AG04450 (cell line): ENCODE measurements at regions not wholly inside any gene's neighbourhood (a gene's known extent, or its start where the extent isn't known, plus 50 kb on each side); places are given as distances from the start of the nearest gene placed in this dataset.

Experiments used
- CTCF ChIA-PET: fragments of 300-600, 350-600 bp; formaldehyde crosslinking; extraction: SDS; loops from one replicate; lab custom pipeline; 2022; ENCODE audit warnings: antibody characterized with exemption, inconsistent platforms; lab: Charles Lee
- POLR2A ChIA-PET: fragments of 350-600 bp; formaldehyde crosslinking; extraction: SDS; loops from one replicate; lab custom pipeline; 2021; ENCODE audit warnings: antibody characterized with exemption, inconsistent platforms; lab: Yijun Ruan, JAX
- DNase-seq: peaks from one replicate; pipeline ENCODE4 v3.0.0-alpha.2; 2011; ENCODE audit warnings: low read depth, low spot score
- H3K27ac ChIP-seq: one replicate; pipeline ENCODE4 v1.5.1; 2012; ENCODE audit warnings: low read depth, low read length, control low read depth
- H3K27me3 ChIP-seq: one replicate; pipeline ENCODE4 v1.6.0; 2012; ENCODE audit warnings: low read length; ENCODE audit not compliant: control insufficient read depth, insufficient read depth
- H3K4me3 ChIP-seq: 2 replicates; pipeline ENCODE4 v1.5.1; 2011; ENCODE audit warnings: mild to moderate bottlenecking, low read depth, low read length, control low read depth
- H3K9me3 ChIP-seq: 2 replicates; pipeline ENCODE4 v1.5.1; 2012; ENCODE audit warnings: low read length; ENCODE audit not compliant: control insufficient read depth, insufficient read depth
- CTCF ChIP-seq: IDR thresholded peaks from 2 replicates; pipeline ENCODE4 v1.5.1; 2011; ENCODE audit warnings: low read depth, low read length, control low read depth, inconsistent platforms

GRCh38 chr6:82608781-82609180 is 245.2 kb downstream of the TPBG start:
- Histone ChIP-seq H3K4me3 (no peak overlapping the region), H3K9me3 (no peaks in the 10 kb centered on the region), H3K27me3 (no peaks in the 10 kb centered on the region), H3K27ac (no peak overlapping the region)
- ChIA-PET CTCF (no interaction called here), POLR2A (no interaction called here)
- DNase-seq: no peak
- TF ChIP-seq CTCF: no peak

GRCh38 chr6:82611751-82612150 is 248.1 kb downstream of the TPBG start:
- CTCF ChIA-PET: no interaction called here
- no peak overlapping the region for H3K27ac ChIP-seq
- no peak overlapping the region for H3K4me3 ChIP-seq
- TF ChIP-seq CTCF: no peak
- no peaks in the 10 kb centered on the region for H3K27me3 ChIP-seq
- no peaks in the 10 kb centered on the region for H3K9me3 ChIP-seq
- POLR2A ChIA-PET: no interaction called here
- DNase-seq: no peak

GRCh38 chr6:82612475-82613039 is 248.9 kb downstream of the TPBG start:
- CTCF ChIA-PET: no interaction called here
- POLR2A ChIA-PET: no interaction called here
- no peak for DNase-seq
- Histone ChIP-seq H3K9me3 (no peaks in the 10 kb centered on the region), H3K27ac (no peak overlapping the region), H3K27me3 (no peaks in the 10 kb centered on the region), H3K4me3 (no peak overlapping the region)
- no peak for TF ChIP-seq CTCF

DNA sequence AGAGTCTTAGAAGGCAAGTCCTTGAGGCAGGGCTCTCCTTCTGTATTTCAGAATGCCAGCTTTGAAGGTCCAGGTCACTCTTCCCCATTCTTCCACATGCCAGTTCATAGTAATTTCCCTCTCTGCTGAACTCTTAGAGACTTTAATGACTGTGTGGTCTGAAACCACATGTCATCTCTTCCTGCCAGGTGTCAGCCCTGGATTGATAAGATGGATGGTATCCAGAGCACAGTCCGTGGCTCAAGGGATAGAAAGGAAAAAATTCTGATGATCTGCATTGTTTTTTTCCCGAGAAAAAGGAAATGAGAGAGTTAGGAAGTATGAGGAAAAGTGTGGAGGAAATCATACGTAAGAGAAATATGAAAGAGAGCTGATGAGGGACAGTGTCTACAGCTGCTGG is 250.9 kb downstream of the TPBG start:
- POLR2A ChIA-PET: no interaction called here
- CTCF ChIA-PET: interaction anchor here (0.8 to 1.1 kb wide), 3 partner anchors 343 to 363 kb away, joined by 3 to 4 read pairs (median 3); no protein-coding TSS in a partner anchor

More for the DNA sequence above, 250.9 kb downstream of the TPBG start:
- Histone ChIP-seq H3K27me3 (no peaks in the 10 kb centered on the region), H3K4me3 (no peak overlapping the region), H3K9me3 (no peaks in the 10 kb centered on the region), H3K27ac (no peak overlapping the region)
- TF ChIP-seq CTCF: no peak
- DNase-seq: no peak
